ENCODE measurements at regions not wholly inside any gene's neighbourhood (a gene's known extent, or its start where the extent isn't known, plus 50 kb on each side); places are given as distances from the start of the nearest gene placed in this dataset.
A peak's percentile ranks its signal among the peaks of the same experiment; 100 is the strongest.

DNA sequence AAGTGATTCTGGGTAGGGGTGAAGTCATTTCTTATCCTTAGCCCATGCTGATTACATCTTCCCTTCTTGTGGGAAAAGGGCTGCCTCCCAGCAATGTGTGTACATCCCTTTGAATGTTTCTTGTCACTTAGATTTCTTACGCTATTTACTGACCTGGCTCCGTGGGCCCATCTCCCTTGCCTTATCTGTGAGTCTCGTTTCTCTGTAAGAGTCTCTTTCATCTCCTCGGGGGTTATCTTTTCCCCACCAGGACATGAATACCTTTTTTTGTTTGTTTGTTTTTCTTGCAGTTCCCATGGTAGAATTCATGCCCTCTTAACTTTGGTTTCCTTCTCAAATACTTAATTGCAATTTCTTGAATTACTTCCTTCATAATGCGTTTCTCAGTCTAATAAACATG is 107.7 kb downstream of the BAMBI start:
- no peak for DNase-seq

DNA sequence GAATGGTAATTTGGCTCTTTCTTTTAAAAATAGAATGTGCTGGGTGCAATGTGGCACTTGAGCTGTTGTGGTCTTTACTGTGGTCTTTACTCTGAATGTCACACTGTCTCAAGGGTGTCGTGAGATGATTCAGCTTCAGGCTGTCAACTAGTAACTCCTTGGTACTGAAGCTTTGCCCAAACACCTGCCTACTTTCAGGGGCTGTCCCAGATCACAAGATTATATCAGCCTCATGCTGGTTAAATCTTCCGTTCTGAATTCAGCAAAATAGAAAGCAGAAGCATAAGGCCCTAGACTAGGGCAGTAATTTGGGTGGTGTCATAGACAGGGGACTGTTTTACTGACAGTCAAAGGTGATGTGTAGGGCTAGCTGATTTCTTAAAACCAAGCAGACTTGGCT is 110.9 kb downstream of the BAMBI start:
- DNase-seq, result no peak

- DNase-seq, result no peak
Observed at GRCh38 chr10:28788762-28789161, 111.4 kb downstream of the BAMBI start.

GRCh38 chr10:28790146-28790545 is 112.8 kb downstream of the BAMBI start:
- DNase-seq, result no peak

DNA sequence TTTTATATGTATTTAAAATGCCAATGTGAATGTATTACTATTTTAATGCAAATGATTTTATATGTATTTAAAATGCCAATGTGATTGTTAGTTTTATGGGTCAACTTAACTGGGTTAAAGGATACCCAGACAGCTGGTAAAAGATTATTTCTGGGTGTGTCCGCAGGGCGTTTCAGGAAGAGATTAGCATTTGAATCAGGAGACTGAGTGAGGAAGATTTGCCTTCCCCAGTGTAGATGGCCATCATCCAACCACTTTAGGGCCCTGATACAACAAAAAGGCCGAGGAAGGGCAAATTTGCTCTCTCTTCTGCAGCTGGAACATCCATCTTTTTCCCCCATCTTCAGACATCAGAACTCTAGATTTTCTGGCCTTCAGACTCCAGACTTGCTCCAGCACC is 116.2 kb downstream of the BAMBI start:
- no peak for DNase-seq

DNA sequence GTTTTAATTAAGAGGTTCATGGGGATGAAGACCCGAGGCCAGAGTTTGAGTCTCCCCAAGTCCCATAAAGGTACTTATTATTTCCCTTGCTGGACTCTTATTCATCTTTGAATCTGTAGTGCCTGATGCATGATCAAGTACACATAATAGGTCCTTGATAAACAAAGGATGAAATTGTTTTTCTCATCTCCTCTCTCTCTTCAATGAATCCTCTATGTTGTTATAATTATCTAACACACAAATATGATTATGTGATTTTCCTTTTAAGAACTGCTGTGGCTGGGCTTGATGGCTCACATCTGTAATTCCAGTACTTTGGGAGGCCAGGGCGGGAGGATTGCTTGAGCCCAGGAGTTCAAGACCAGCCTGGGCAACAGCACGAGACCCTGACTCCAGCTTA is 117.7 kb downstream of the BAMBI start:
- no peak for DNase-seq

GRCh38 chr10:28796606-28797512 is 119.5 kb downstream of the BAMBI start:
- peak; percentile 22 for DNase-seq

DNA sequence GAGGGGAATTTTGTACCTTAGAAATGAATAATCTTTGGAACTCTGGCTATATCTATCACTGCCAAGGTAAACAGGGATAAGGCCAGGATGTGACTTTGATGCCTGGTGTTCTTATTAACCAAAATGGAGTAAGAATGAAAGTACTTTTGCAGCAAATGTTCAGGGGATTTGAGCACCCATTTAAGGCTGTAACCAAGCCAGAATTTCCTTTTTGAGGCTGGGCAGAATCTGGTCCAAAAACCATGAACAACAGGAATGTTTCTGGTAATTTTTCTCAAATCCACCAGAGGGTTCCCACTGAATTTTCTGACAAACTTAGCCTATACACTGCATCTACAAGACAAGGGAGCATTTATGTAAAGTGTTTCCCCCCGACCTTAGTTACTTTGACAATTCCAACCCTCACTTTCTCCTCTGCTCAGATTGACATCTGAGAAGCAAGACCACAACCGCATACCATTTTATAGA is 120.6 kb downstream of the BAMBI start:
- DNase-seq, result no peak

DNA sequence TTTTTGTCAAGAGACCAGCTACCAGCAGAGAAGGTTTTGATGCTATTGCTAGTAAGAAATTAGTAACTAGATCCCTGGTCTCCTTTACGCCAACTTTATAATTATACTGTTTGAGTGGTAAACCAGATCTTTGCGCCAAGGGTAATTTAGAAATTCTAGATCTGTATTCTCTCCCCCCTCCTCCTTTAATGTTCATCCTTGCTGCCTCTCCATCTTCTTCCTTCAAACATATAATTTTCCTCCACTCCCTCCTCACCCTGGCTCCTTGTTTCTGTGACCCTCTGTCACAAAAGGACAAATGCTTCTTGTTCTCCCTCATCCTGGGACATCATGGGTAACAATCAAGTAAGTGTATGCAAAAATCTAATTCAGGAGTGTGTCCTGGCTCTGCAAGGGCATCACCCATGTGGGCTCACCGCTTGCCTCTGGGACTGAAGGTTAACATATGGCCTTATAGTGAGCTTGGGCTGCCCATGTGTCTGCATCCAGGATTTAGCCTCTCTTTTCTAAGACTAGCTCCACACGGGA is 121.2 kb downstream of the BAMBI start:
- no peak for DNase-seq

GRCh38 chr10:28798964-28799363 is 121.6 kb downstream of the BAMBI start:
- DNase-seq, result no peak

DNA sequence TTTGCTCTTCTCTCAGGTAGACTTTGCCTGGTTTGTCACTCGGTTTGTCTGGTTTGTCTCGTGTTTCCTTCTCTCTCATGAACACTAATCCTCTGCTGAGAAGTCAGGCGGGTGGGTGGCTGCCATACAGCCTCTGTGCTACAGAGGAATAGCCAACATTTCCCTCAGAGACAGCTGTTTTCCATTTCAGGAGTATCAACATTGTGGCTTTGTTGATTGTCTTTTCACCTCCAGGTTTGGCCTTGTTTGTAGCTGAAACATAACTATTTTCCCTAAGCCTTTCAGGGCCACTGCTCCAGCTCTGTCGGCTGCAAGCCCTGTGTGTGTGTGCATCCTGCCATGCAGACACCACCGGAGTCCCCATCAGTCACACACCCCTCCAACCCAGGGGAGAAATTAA is 122.8 kb downstream of the BAMBI start:
- DNase-seq, result no peak

- no peak for DNase-seq
Observed at GRCh38 chr10:28801247-28801646, 123.9 kb downstream of the BAMBI start.

DNA sequence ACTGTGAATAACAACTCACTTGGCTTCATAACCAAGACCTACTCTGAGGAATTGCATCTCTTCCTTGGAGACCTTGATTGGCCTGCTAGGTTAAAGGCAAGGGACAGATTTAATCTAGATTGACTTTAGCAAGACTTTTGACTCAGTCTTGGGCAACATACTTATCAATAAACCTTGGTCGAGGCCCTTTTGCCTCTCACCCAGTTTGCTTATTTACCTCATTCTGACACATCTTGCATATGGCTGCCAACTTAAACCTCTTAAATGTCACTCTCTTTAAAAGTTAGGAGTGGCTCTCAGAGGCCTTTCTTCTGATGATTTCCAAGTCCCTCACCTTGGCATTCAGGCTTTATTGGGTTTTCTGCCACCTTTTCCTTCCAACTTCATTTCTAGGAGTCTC is 124.5 kb downstream of the BAMBI start:
- no peak for DNase-seq

DNA sequence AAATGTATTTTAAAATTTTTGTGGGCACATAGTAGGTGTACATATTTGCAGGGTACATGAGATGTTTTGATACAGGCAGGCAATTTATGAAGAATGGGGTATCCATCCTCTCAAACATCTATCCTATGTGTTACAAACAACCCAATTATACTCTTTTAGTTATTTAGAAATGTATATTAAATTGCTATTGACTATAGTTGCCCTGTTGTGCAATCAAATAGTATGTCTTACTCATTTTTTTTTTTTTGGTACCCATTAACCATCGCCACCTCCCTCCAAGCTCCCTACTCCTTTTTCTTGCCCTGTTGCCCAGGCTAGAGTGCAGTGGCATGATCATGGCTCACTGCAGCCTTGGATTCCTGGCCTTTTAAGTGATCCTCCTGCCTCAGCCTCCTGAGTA is 128.1 kb downstream of the BAMBI start:
- no peak for DNase-seq

- no peak for DNase-seq
Observed at GRCh38 chr10:28806488-28806941, 129.2 kb downstream of the BAMBI start.

GRCh38 chr10:28806951-28807759 is 129.8 kb downstream of the BAMBI start:
- peak; percentile 43 for DNase-seq

GRCh38 chr10:28807760-28808613 is 130.7 kb downstream of the BAMBI start:
- DNase-seq, result peak; percentile 44

- no peak for DNase-seq
Observed at GRCh38 chr10:28808693-28809092, 131.4 kb downstream of the BAMBI start.

DNA sequence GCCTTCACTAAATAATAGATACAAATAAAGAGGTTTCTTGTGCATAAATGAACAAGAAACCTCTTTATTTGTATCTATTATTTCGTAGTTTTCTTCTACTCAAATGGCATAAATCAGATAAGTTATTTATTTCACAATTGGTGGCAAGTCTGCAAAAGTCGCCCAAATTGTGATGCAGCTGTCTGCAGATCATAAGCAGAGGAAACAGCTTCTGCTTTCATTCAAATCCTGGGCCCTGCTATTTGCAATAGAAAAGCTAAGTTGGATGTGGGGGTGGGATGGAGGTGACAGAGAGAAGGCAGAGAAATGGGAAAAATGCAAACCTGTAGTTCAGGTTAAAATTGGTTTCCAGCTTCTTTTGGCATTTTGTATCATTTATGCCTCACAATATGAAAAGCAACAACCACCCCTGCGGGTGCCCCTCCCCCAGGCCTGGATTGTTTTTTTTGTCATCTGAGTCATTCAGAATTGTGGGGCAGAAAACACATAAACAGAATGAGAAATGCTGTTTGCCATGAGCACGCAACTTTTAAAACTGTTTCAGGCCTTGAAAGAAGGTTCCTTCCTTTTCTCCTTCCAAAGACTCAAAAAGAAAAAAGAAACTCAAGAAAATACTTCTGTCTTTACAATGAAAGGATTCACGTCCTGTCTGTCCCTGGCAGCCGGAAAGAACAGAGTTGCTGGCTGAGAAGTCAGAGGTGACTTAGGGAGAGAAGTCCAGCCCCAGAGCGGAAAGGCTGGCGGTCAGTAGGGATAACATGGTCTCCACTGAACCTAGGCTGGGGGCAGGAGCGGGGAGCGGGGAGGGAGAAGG is 132.9 kb downstream of the BAMBI start:
- DNase-seq, result peak; percentile 22

GRCh38 chr10:28811639-28812349 is 134.5 kb downstream of the BAMBI start:
- no peak for DNase-seq
